ENCODE measurements at regions not wholly inside any gene's neighbourhood (a gene's known extent, or its start where the extent isn't known, plus 50 kb on each side); places are given as distances from the start of the nearest gene placed in this dataset.
A peak's percentile ranks its signal among the peaks of the same experiment; 100 is the strongest.

DNA sequence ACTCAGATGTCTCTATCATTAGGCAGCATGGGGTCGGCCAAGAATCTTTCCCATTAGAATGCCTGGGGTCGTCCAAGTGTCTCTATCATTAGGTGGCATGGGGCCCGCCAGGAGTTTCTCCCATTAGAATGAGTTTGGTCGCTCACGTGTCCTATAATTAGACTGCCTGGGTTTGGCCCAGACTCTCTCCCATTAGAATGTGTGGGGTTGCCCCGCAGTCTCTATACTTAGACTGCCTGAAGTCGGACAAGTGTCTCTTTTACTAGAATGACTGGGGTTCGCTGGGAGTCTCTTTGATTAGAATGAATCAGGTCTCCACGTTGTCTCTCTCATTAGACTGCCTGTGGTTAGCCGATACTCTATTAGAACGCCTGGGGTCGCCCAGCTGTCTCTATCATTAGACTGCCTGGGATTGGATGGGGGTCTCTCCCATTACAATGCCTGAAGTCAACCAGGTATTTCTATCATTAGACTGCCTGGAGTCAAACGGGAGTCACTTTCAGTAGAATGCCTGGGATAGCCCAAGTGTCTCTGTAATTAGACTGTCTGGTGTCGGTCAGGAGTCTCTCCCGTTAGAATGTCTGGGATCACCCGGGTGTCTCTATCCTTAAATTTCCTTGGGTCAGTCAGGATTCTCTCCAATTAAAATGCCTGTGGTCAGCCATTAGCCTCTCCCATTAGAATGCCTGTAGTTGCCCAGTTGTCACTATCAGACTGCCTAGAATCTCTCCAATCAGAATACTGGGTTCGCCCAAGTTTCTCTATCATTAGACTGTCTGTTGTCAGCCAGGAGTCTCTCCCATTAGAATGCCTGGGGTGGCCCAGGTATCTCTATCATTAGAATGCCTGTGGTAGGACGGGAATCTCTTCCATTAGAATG is 1454.1 kb downstream of the UQCRFS1 start:
- Histone ChIP-seq H3K4me1 (ENCODE audit: insufficient read depth, low read length) (no peaks in the 10 kb centered on the region), H3K36me3 (ENCODE audit: insufficient read depth, low read depth, low read length) (no peaks in the 10 kb centered on the region), H3K9me3 (ENCODE audit: insufficient read depth, low read depth, low read length) (peaks cover 64% of the 10 kb centered on the region; the same call in 1 of the 2 replicates), H3K27ac (ENCODE audit: low read length) (no peak overlapping the region), H3K27me3 (ENCODE audit: insufficient read depth, low read length) (peaks cover 81% of the 10 kb centered on the region), H3K4me3 (ENCODE audit: low read length) (no peak overlapping the region), H3K9ac (ENCODE audit: low read depth, low read length) (no peak overlapping the region)

- H3K9me3 ChIP-seq (ENCODE audit: insufficient read depth, low read depth, low read length) = peaks cover 63% of the 10 kb centered on the region
- H3K4me3 ChIP-seq (ENCODE audit: low read length) = no peak overlapping the region
- H3K36me3 ChIP-seq (ENCODE audit: insufficient read depth, low read depth, low read length) = no peaks in the 10 kb centered on the region
- no peak overlapping the region for H3K9ac ChIP-seq (ENCODE audit: low read depth, low read length)
- no peaks in the 10 kb centered on the region; the same call in 1 of the 2 replicates for H3K4me1 ChIP-seq (ENCODE audit: insufficient read depth, low read length)
- peaks cover 92% of the 10 kb centered on the region for H3K27me3 ChIP-seq (ENCODE audit: insufficient read depth, low read length)
- H3K27ac ChIP-seq (ENCODE audit: low read length) = no peak overlapping the region
These were observed 1458.3 kb downstream of the UQCRFS1 start for GRCh38 chr19:27754700-27755099.

DNA sequence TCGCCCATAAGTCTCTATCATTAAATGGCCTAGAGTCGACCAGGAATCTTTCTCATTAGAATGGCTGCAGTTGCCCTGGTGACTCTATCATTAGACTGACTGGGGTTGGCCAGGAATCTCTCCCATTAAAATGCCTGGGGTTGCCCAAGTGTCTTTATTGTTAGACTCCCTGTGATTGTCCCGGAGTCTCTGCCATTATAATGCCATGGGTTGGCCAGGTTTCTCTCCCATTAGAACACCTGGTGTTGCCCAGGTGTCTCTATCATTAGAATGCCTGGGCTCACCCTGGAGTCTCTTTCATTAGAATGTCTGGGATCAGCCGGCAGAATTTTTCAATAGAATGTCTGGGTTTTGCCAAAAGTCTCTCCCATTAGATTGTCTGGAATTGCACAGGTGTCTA is 1459.3 kb downstream of the UQCRFS1 start:
- H3K36me3 ChIP-seq (ENCODE audit: insufficient read depth, low read depth, low read length) = no peaks in the 10 kb centered on the region
- peaks cover 88% of the 10 kb centered on the region for H3K27me3 ChIP-seq (ENCODE audit: insufficient read depth, low read length)
- H3K9ac ChIP-seq (ENCODE audit: low read depth, low read length) = no peak overlapping the region
- H3K27ac ChIP-seq (ENCODE audit: low read length) = no peak overlapping the region
- H3K4me3 ChIP-seq (ENCODE audit: low read length) = no peak overlapping the region
- no peaks in the 10 kb centered on the region; the same call in 1 of the 2 replicates for H3K4me1 ChIP-seq (ENCODE audit: insufficient read depth, low read length)
- peaks cover 57% of the 10 kb centered on the region for H3K9me3 ChIP-seq (ENCODE audit: insufficient read depth, low read depth, low read length)

DNA sequence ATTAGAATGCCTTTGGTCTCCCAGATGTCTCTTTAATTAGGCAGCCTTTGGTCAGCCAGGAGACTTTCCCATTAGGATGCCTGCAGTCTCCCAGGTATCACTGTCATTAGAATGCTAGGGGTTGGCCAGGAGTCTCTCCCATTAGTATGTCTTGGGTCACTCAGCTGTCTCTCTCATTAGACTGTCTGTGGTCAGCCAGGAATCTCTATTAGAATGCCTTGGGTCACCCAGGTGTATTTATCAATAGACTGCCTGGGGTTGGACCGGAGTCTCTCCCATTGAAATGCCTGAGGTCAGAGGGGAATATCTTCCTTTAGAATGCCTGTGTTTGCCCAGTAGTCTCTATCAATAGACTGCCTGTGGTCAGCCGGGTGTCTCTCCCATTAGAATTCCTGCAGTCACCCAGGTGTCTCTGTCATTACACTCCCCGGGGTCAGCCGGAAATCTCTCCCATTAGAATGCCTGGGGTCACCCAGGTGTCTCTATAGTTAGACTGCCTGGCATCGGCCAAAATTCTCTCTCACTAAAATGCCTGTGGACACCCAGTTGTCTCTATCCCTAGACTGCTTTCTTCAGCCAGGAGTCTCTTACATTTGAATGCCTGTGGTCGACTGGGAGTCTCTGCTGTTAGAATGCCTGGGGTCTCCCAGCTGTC is 1460.3 kb downstream of the UQCRFS1 start:
- Histone ChIP-seq H3K9ac (ENCODE audit: low read depth, low read length) (no peak overlapping the region), H3K4me1 (ENCODE audit: insufficient read depth, low read length) (no peaks in the 10 kb centered on the region; the same call in 1 of the 2 replicates), H3K36me3 (ENCODE audit: insufficient read depth, low read depth, low read length) (no peaks in the 10 kb centered on the region), H3K9me3 (ENCODE audit: insufficient read depth, low read depth, low read length) (peaks cover 59% of the 10 kb centered on the region), H3K27me3 (ENCODE audit: insufficient read depth, low read length) (peaks cover 90% of the 10 kb centered on the region), H3K27ac (ENCODE audit: low read length) (no peak overlapping the region), H3K4me3 (ENCODE audit: low read length) (no peak overlapping the region)

- H3K4me3 ChIP-seq (ENCODE audit: low read length) = no peak overlapping the region
- H3K4me1 ChIP-seq (ENCODE audit: insufficient read depth, low read length) = no peaks in the 10 kb centered on the region; the same call in 1 of the 2 replicates
- H3K27ac ChIP-seq (ENCODE audit: low read length) = no peak overlapping the region
- H3K9me3 ChIP-seq (ENCODE audit: insufficient read depth, low read depth, low read length) = peaks cover 69% of the 10 kb centered on the region
- no peaks in the 10 kb centered on the region for H3K36me3 ChIP-seq (ENCODE audit: insufficient read depth, low read depth, low read length)
- H3K9ac ChIP-seq (ENCODE audit: low read depth, low read length) = no peak overlapping the region
- H3K27me3 ChIP-seq (ENCODE audit: insufficient read depth, low read length) = peaks cover 93% of the 10 kb centered on the region
These were observed 1461.9 kb downstream of the UQCRFS1 start for GRCh38 chr19:27751044-27751391.

DNA sequence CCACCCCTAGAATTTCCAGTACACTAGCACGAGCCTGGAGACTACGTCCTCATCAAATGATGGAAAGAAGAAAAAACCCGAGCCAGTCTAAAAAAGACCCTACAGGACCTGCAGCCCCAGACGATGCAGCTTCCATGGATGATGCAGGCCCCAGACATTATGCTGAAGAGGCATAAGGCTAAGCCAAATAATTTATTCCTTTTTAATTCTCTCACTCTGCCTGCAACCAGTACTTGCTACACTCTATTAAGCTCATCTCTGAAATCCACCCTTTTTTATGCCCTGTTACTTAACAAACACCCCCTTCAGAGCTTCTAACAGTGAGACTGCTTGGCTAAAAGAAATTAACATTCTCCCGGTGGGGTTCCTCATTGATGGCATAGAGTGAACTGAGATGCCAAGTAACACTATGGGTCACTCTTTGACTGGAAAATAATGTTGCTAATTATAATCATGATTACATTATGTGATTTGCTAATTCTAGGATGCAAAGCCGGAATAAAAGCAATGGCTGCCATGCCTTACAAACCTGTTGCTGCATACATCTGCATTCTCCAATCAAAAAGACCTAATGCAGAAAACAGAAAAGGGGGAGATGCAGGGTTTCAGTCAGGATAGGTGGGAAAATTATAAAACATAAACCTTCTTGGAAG is 1462.4 kb downstream of the UQCRFS1 start:
- H3K4me3 ChIP-seq (ENCODE audit: low read length) = no peak overlapping the region
- H3K27me3 ChIP-seq (ENCODE audit: insufficient read depth, low read length) = peaks cover 88% of the 10 kb centered on the region
- no peak overlapping the region for H3K9ac ChIP-seq (ENCODE audit: low read depth, low read length)
- H3K27ac ChIP-seq (ENCODE audit: low read length) = no peak overlapping the region
- no peaks in the 10 kb centered on the region for H3K36me3 ChIP-seq (ENCODE audit: insufficient read depth, low read depth, low read length)
- H3K4me1 ChIP-seq (ENCODE audit: insufficient read depth, low read length) = no peaks in the 10 kb centered on the region; the same call in 1 of the 2 replicates
- peaks cover 67% of the 10 kb centered on the region for H3K9me3 ChIP-seq (ENCODE audit: insufficient read depth, low read depth, low read length)

DNA sequence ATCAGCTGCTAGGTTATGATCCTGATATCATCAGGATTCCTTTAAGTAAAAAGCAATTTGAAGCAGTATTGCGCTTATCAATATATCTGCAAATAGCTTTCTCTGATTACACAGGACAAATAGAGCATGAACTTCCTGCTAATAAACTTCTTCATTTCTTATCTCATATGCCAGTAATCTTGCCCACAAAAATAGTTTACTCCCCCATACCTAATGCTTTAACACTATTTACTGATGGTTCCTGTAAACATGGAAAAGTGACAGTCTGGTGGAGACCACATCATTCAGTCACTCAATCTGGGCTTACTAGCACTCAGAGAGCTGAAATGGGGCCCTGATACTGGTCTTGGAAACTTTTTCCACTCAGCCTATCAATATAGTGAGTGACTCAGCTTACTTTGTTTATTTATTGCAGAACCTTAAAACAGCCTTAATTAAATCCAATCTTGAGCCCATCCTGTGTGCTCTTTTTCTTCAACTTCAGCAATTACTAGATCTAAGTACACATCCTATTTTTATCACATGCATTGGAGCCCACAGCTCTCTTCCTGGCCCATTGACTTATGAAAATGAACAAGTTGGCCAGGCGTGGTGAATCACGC is 1464.3 kb downstream of the UQCRFS1 start:
- H3K4me3 ChIP-seq (ENCODE audit: low read length) = no peak overlapping the region

GRCh38 chr19:27746691-27747380 is 1466.1 kb downstream of the UQCRFS1 start:
- Histone ChIP-seq H3K36me3 (ENCODE audit: insufficient read depth, low read depth, low read length) (no peaks in the 10 kb centered on the region), H3K9me3 (ENCODE audit: insufficient read depth, low read depth, low read length) (peaks cover 66% of the 10 kb centered on the region), H3K9ac (ENCODE audit: low read depth, low read length) (no peak overlapping the region), H3K4me3 (ENCODE audit: low read length) (peak overlapping the region; percentile 42; the same call in 1 of the 2 replicates), H3K4me1 (ENCODE audit: insufficient read depth, low read length) (no peaks in the 10 kb centered on the region; the same call in 1 of the 2 replicates), H3K27ac (ENCODE audit: low read length) (no peak overlapping the region), H3K27me3 (ENCODE audit: insufficient read depth, low read length) (peaks cover 52% of the 10 kb centered on the region)

More for the DNA sequence above, 1464.3 kb downstream of the UQCRFS1 start:
- Histone ChIP-seq H3K27ac (ENCODE audit: low read length) (no peak overlapping the region), H3K4me1 (ENCODE audit: insufficient read depth, low read length) (no peaks in the 10 kb centered on the region; the same call in 1 of the 2 replicates), H3K27me3 (ENCODE audit: insufficient read depth, low read length) (peaks cover 70% of the 10 kb centered on the region), H3K9me3 (ENCODE audit: insufficient read depth, low read depth, low read length) (peaks cover 67% of the 10 kb centered on the region), H3K36me3 (ENCODE audit: insufficient read depth, low read depth, low read length) (no peaks in the 10 kb centered on the region), H3K9ac (ENCODE audit: low read depth, low read length) (no peak overlapping the region)

DNA sequence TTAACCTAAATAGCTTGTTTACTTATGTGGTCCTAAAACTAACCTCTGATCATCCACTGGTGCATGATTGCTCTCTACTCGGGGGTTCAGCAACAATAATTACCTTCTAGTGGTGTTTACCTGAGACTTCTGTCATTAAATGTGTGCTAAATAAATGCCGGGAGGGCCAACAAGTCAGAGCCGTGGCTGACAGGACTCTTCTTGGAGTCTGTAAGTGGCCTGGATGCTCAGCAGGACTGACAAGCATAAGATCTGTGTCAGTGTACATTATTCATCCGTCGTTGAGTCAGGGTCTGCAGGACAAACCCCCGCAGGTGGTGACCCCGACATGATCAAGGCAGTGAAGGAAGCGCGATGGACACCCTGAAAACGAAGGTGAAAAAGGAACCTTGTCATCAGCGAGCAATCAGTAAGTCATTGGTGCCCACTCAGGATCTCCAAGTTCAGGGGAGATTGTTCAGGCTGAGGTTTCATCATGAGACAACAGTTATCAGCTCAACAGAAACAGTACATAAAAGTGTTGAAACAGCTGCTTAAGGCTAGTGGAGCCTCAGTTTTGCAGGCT is 1466.9 kb downstream of the UQCRFS1 start:
- Histone ChIP-seq H3K36me3 (ENCODE audit: insufficient read depth, low read depth, low read length) (no peaks in the 10 kb centered on the region), H3K27ac (ENCODE audit: low read length) (no peak overlapping the region), H3K4me1 (ENCODE audit: insufficient read depth, low read length) (no peaks in the 10 kb centered on the region; the same call in 1 of the 2 replicates), H3K27me3 (ENCODE audit: insufficient read depth, low read length) (peaks cover 44% of the 10 kb centered on the region), H3K4me3 (ENCODE audit: low read length) (no peak overlapping the region), H3K9ac (ENCODE audit: low read depth, low read length) (no peak overlapping the region), H3K9me3 (ENCODE audit: insufficient read depth, low read depth, low read length) (peaks cover 61% of the 10 kb centered on the region)

- Histone ChIP-seq H3K4me1 (ENCODE audit: insufficient read depth, low read length) (no peaks in the 10 kb centered on the region), H3K27ac (ENCODE audit: low read length) (no peak overlapping the region), H3K9ac (ENCODE audit: low read depth, low read length) (no peak overlapping the region), H3K9me3 (ENCODE audit: insufficient read depth, low read depth, low read length) (peaks cover 69% of the 10 kb centered on the region), H3K27me3 (ENCODE audit: insufficient read depth, low read length) (peaks cover 35% of the 10 kb centered on the region), H3K4me3 (ENCODE audit: low read length) (no peak overlapping the region), H3K36me3 (ENCODE audit: insufficient read depth, low read depth, low read length) (no peaks in the 10 kb centered on the region)
These were observed 1467.8 kb downstream of the UQCRFS1 start for GRCh38 chr19:27744926-27745768.
